ENCODE measurements at regions not wholly inside any gene's neighbourhood (a gene's known extent, or its start where the extent isn't known, plus 50 kb on each side); places are given as distances from the start of the nearest gene placed in this dataset.

GRCh38 chr18:42436222-42436765, 481.3 kb downstream of the PIK3C3 start:
- H3K27ac ChIP-seq (ENCODE audit: insufficient read depth, low read depth, low read length) = no peak overlapping the region
- POLR2A ChIA-PET = no interaction called here
- H3K4me2 ChIP-seq (ENCODE audit: insufficient read depth, low read length) = no peak overlapping the region
- no peaks in the 10 kb centered on the region for H3K79me2 ChIP-seq (ENCODE audit: control insufficient read depth, insufficient read depth, low read length)
- intact Hi-C loops (cut with micrococcal nuclease) = loop anchor here (10.0 kb wide), 1 partner anchor 49 kb away; no protein-coding TSS in a partner anchor
- no peak overlapping the region for H3K9ac ChIP-seq (replicated peaks; ENCODE audit: extremely low read depth, insufficient read depth, low read length)
- H3K27me3 ChIP-seq (ENCODE audit: control insufficient read depth in 2 of 2, insufficient read depth in 2 of 2, low read length in 2 of 2) = no peaks in the 10 kb centered on the region
- FAIRE-seq (no peak), DNase-seq (ENCODE audit: low read depth, low spot score) (no peak)
- TF ChIP-seq JUN (IDR thresholded peaks at IDR 0.05; ENCODE audit: borderline replicate concordance, insufficient read depth, insufficient read length, low read depth) (no peak), MYC (IDR thresholded peaks at IDR 0.05; ENCODE audit: low read depth, low read length) (no peak), CTCF (IDR thresholded peaks at IDR 0.05; ENCODE audit: extremely low read depth in 1 of 2, insufficient read depth in 1 of 2, low read depth in 1 of 2, low read length in 2 of 2) (no peak), FOS (IDR thresholded peaks at IDR 0.05; ENCODE audit: borderline replicate concordance, insufficient read depth, low read length) (no peak)
- no peaks in the 10 kb centered on the region for H3K36me3 ChIP-seq (ENCODE audit: control insufficient read depth in 2 of 2, extremely low read depth in 1 of 2, insufficient read depth in 2 of 2, low read length in 2 of 2)
- no peaks in the 10 kb centered on the region for H3K9me1 ChIP-seq (replicated peaks; ENCODE audit: control insufficient read depth, extremely low read depth, insufficient read depth, low read length)
- dilution Hi-C loops (cut with MboI; ENCODE audit: extremely low pct_ligation_motif_present, low sequenced_read_pairs) = no loop called here
- BruUV-seq (replicated peaks) = no TSS peak
- H4K20me1 ChIP-seq (replicated peaks; ENCODE audit: control insufficient read depth, extremely low read depth, insufficient read depth, low read length) = no peaks in the 10 kb centered on the region
- H3K4me1 ChIP-seq (ENCODE audit: control insufficient read depth, extremely low read depth, insufficient read depth, low read length) = no peaks in the 10 kb centered on the region
- CTCF ChIA-PET = no interaction called here
- H3K4me3 ChIP-seq (replicated peaks in 1 of 3; ENCODE audit: insufficient read depth in 1 of 3, low read depth in 1 of 3, low read length in 3 of 3) = no peak overlapping the region
- no peak overlapping the region for H2AFZ ChIP-seq (ENCODE audit: low read depth, low read length)
- H3K9me3 ChIP-seq (replicated peaks; ENCODE audit: control insufficient read depth, insufficient read depth, low read length) = no peaks in the 10 kb centered on the region

GRCh38 chr18:42437001-42437400, 482.0 kb downstream of the PIK3C3 start:
- no peak for FAIRE-seq
- dilution Hi-C loops (cut with MboI; ENCODE audit: extremely low pct_ligation_motif_present, low sequenced_read_pairs) = no loop called here

More at GRCh38 chr18:42437001-42437400, 482.0 kb downstream of the PIK3C3 start:
- Histone ChIP-seq H2AFZ (ENCODE audit: low read depth, low read length) (no peak overlapping the region), H3K27me3 (ENCODE audit: control insufficient read depth in 2 of 2, insufficient read depth in 2 of 2, low read length in 2 of 2) (no peaks in the 10 kb centered on the region), H3K9ac (replicated peaks; ENCODE audit: extremely low read depth, insufficient read depth, low read length) (no peak overlapping the region), H4K20me1 (replicated peaks; ENCODE audit: control insufficient read depth, extremely low read depth, insufficient read depth, low read length) (no peaks in the 10 kb centered on the region), H3K27ac (ENCODE audit: insufficient read depth, low read depth, low read length) (no peak overlapping the region), H3K4me3 (replicated peaks in 1 of 3; ENCODE audit: insufficient read depth in 1 of 3, low read depth in 1 of 3, low read length in 3 of 3) (no peak overlapping the region), H3K4me2 (ENCODE audit: insufficient read depth, low read length) (no peak overlapping the region), H3K9me3 (replicated peaks; ENCODE audit: control insufficient read depth, insufficient read depth, low read length) (no peaks in the 10 kb centered on the region), H3K9me1 (replicated peaks; ENCODE audit: control insufficient read depth, extremely low read depth, insufficient read depth, low read length) (no peaks in the 10 kb centered on the region), H3K36me3 (ENCODE audit: control insufficient read depth in 2 of 2, extremely low read depth in 1 of 2, insufficient read depth in 2 of 2, low read length in 2 of 2) (no peaks in the 10 kb centered on the region), H3K4me1 (ENCODE audit: control insufficient read depth, extremely low read depth, insufficient read depth, low read length) (no peaks in the 10 kb centered on the region), H3K79me2 (ENCODE audit: control insufficient read depth, insufficient read depth, low read length) (no peaks in the 10 kb centered on the region)
- BruUV-seq (replicated peaks) = no TSS peak
- ChIA-PET CTCF (no interaction called here), POLR2A (no interaction called here)
- TF ChIP-seq MYC (IDR thresholded peaks at IDR 0.05; ENCODE audit: low read depth, low read length) (no peak), EZH2 (IDR thresholded peaks at IDR 0.05; ENCODE audit: borderline replicate concordance, low read depth, low read length, severe bottlenecking) (no peak), JUN (IDR thresholded peaks at IDR 0.05; ENCODE audit: borderline replicate concordance, insufficient read depth, insufficient read length, low read depth) (no peak), MAX (IDR thresholded peaks at IDR 0.05; ENCODE audit: insufficient read depth, insufficient read length) (no peak), GATA2 (IDR thresholded peaks at IDR 0.05; ENCODE audit: insufficient read depth, insufficient read length, low read depth, low read length) (no peak), POLR2AphosphoS5 (IDR thresholded peaks at IDR 0.05; ENCODE audit: insufficient read depth, low read depth, low read length) (no peak), FOS (IDR thresholded peaks at IDR 0.05; ENCODE audit: borderline replicate concordance, insufficient read depth, low read length) (no peak), POLR2A (IDR thresholded peaks at IDR 0.05; ENCODE audit: low read depth, low read length) (no peak), CTCF (IDR thresholded peaks at IDR 0.05; ENCODE audit: extremely low read depth in 1 of 2, insufficient read depth in 1 of 2, low read depth in 1 of 2, low read length in 2 of 2) (no peak)
- intact Hi-C loops (cut with micrococcal nuclease) = loop anchor here (10.0 kb wide), 1 partner anchor 48 kb away; no protein-coding TSS in a partner anchor
- no peak for DNase-seq (ENCODE audit: low read depth, low spot score)

Data from endothelial cell of umbilical vein (primary cell).